Caco-2 (cell line): ENCODE measurements at regions not wholly inside any gene's neighbourhood (a gene's known extent, or its start where the extent isn't known, plus 50 kb on each side); places are given as distances from the start of the nearest gene placed in this dataset.

Experiments
- BruUV-seq: library from RNA; stranded (reverse); fragments of 400-500 nt; replicated peaks from 2 replicates; lab custom pipeline; 2021; lab: Mats Ljungman, UMichigan
- CTCF ChIA-PET: fragments of 300-600 bp; sonication (Branson Sonifier 250); formaldehyde crosslinking; loops from one replicate; lab custom pipeline; 2022; ENCODE audit warnings: antibody characterized with exemption; lab: Charles Lee
- POLR2A ChIA-PET: fragments of 300-600 bp; sonication (Branson Sonifier 250); formaldehyde crosslinking; loops from one replicate; lab custom pipeline; 2022; ENCODE audit warnings: antibody characterized with exemption; lab: Charles Lee
- DNase-seq, 2 experiments: peaks; one replicate each; pipeline versions ENCODE4 v3.0.0 to v3.0.0-alpha.2; 2020 to 2022
- H3K27me3 ChIP-seq: replicated peaks from 2 replicates; pipeline ENCODE4 v1.6.0; 2011; ENCODE audit warnings: low read length; ENCODE audit not compliant: control insufficient read depth, insufficient read depth
- H3K36me3 ChIP-seq: 2 replicates; pipeline ENCODE4 v1.5.1; 2011; ENCODE audit warnings: low read length; ENCODE audit not compliant: control insufficient read depth, insufficient read depth
- H3K4me1 ChIP-seq: fragments of 250-450 bp; sonication (Bioruptor Pico); 2 replicates; pipeline ENCODE4 v1.5.1; 2020; ENCODE audit warnings: mild to moderate bottlenecking
- H3K4me3 ChIP-seq: 2 replicates; pipeline ENCODE4 v1.5.1; 2011; ENCODE audit warnings: low read depth, mild to moderate bottlenecking, control low read depth, low read length
- H3K9me3 ChIP-seq: fragments of 250-450 bp; sonication (Bioruptor Pico); 2 replicates; pipeline ENCODE4 v1.5.1; 2020; ENCODE audit warnings: mild to moderate bottlenecking, moderate library complexity
- H3K27ac Mint-ChIP-seq: one replicate; pipeline ENCODE4 v1.8.0; 2022; ENCODE audit warnings: mixed read lengths; ENCODE audit not compliant: unreplicated experiment
- H3K27me3 Mint-ChIP-seq: one replicate; pipeline ENCODE4 v1.8.0; 2022; ENCODE audit warnings: mixed read lengths; ENCODE audit not compliant: insufficient read depth, unreplicated experiment
- H3K36me3 Mint-ChIP-seq: one replicate; pipeline ENCODE4 v1.8.0; 2022; ENCODE audit warnings: mild to moderate bottlenecking, mixed read lengths; ENCODE audit not compliant: insufficient read depth, unreplicated experiment
- H3K4me1 Mint-ChIP-seq: one replicate; pipeline ENCODE4 v1.8.0; 2022; ENCODE audit warnings: low read depth, mixed read lengths; ENCODE audit not compliant: unreplicated experiment
- H3K4me3 Mint-ChIP-seq: one replicate; pipeline ENCODE4 v1.8.0; 2022; ENCODE audit warnings: mild to moderate bottlenecking, moderate library complexity, mixed read lengths; ENCODE audit not compliant: unreplicated experiment
- H3K9me3 Mint-ChIP-seq: one replicate; pipeline ENCODE4 v1.8.0; 2022; ENCODE audit warnings: mixed read lengths; ENCODE audit not compliant: unreplicated experiment
- CTCF ChIP-seq, 2 experiments: fragments of 200-600 bp in 1 of 2; IDR thresholded peaks; 1 replicate in 1 of 2; 2 replicates in 1 of 2; pipeline versions ENCODE4 v1.5.1 to v1.8.0; 2011 to 2022; ENCODE audit warnings: antibody characterized with exemption in 1 of 2, control low read depth in 1 of 2, inconsistent platforms in 1 of 2, low read depth in 1 of 2, low read length in 1 of 2, mild to moderate bottlenecking in 1 of 2, moderate library complexity in 1 of 2; ENCODE audit not compliant: insufficient read depth in 1 of 2, severe bottlenecking in 1 of 2, unreplicated experiment in 1 of 2
- intact Hi-C: fragments of 100-400 bp; cut with micrococcal nuclease; formaldehyde crosslinking; loops from one replicate; pipeline ENCODE4 v1.10.0; 2022; ENCODE audit not compliant: unreplicated experiment

GRCh38 chr5:67771791-67772190 is 443.8 kb upstream of the PIK3R1 start:
- Histone ChIP-seq H3K4me3 (no peak overlapping the region), H3K4me1 (peaks cover 66% of the 10 kb centered on the region), H3K27me3 (no peaks in the 10 kb centered on the region), H3K9me3 (peaks cover 5% of the 10 kb centered on the region; the same call in 1 of the 2 replicates), H3K36me3 (no peaks in the 10 kb centered on the region)
- no peak for TF ChIP-seq CTCF (IDR thresholded peaks at IDR 0.05; ENCODE audit: insufficient read depth in 1 of 2, low read depth in 1 of 2, low read length in 1 of 2, severe bottlenecking in 1 of 2, unreplicated experiment in 1 of 2)
- H3K27me3 Mint-ChIP-seq, result no peaks in the 10 kb centered on the region
- H3K36me3 Mint-ChIP-seq, result no peaks in the 10 kb centered on the region
- DNase-seq, result no peak
- H3K4me3 Mint-ChIP-seq, result no peak overlapping the region
- ChIA-PET CTCF (no interaction called here), POLR2A (no interaction called here)
- H3K9me3 Mint-ChIP-seq, result peaks cover 18% of the 10 kb centered on the region
- H3K27ac Mint-ChIP-seq, result peak overlapping the region; percentile 98
- intact Hi-C loops, result loop anchor here (2.0 kb wide), 1 partner anchor 279 kb away; no protein-coding TSS in a partner anchor
- BruUV-seq, result no TSS peak
- H3K4me1 Mint-ChIP-seq, result peaks cover 47% of the 10 kb centered on the region

GRCh38 chr5:67771221-67771620 is 444.3 kb upstream of the PIK3R1 start:
- POLR2A ChIA-PET, result interaction anchor here (0.5 to 1.0 kb wide), 3 partner anchors 62 to 444 kb away, joined by 3 to 6 read pairs (median 3); partner anchors contain the start of gene PIK3R1
- Histone ChIP-seq H3K4me1 (peaks cover 66% of the 10 kb centered on the region), H3K36me3 (no peaks in the 10 kb centered on the region), H3K9me3 (peaks cover 5% of the 10 kb centered on the region; the same call in 1 of the 2 replicates), H3K27me3 (no peaks in the 10 kb centered on the region), H3K4me3 (no peak overlapping the region)
- H3K27ac Mint-ChIP-seq, result peak overlapping the region; percentile 98
- no peak for TF ChIP-seq CTCF (IDR thresholded peaks at IDR 0.05; ENCODE audit: insufficient read depth in 1 of 2, low read depth in 1 of 2, low read length in 1 of 2, severe bottlenecking in 1 of 2, unreplicated experiment in 1 of 2)
- peaks cover 47% of the 10 kb centered on the region for H3K4me1 Mint-ChIP-seq
- no peak for DNase-seq
- H3K9me3 Mint-ChIP-seq, result peaks cover 17% of the 10 kb centered on the region
- TSS peak; percentile 96 for BruUV-seq
- CTCF ChIA-PET, result no interaction called here
- no peaks in the 10 kb centered on the region for H3K27me3 Mint-ChIP-seq
- intact Hi-C loops, result loop anchor here (2.0 kb wide), 1 partner anchor 278 kb away; no protein-coding TSS in a partner anchor
- peak overlapping the region; percentile 51 for H3K4me3 Mint-ChIP-seq
- no peaks in the 10 kb centered on the region for H3K36me3 Mint-ChIP-seq

- H3K9me3 Mint-ChIP-seq, result peaks cover 17% of the 10 kb centered on the region
- peak overlapping the region; percentile 51 for H3K4me3 Mint-ChIP-seq
- peaks cover 47% of the 10 kb centered on the region for H3K4me1 Mint-ChIP-seq
- H3K27ac Mint-ChIP-seq, result peak overlapping the region; percentile 98
- peak; percentile 88 to 95 for DNase-seq
- TF ChIP-seq CTCF (IDR thresholded peaks at IDR 0.05; ENCODE audit: insufficient read depth in 1 of 2, low read depth in 1 of 2, low read length in 1 of 2, severe bottlenecking in 1 of 2, unreplicated experiment in 1 of 2), result no peak
- Histone ChIP-seq H3K27me3 (no peaks in the 10 kb centered on the region), H3K4me3 (no peak overlapping the region), H3K4me1 (peaks cover 66% of the 10 kb centered on the region), H3K36me3 (no peaks in the 10 kb centered on the region), H3K9me3 (peaks cover 5% of the 10 kb centered on the region; the same call in 1 of the 2 replicates)
- no peaks in the 10 kb centered on the region for H3K36me3 Mint-ChIP-seq
- POLR2A ChIA-PET, result interaction anchor here (0.5 to 1.0 kb wide), 5 partner anchors 18 to 445 kb away, joined by 3 to 6 read pairs (median 4); partner anchors contain the start of gene PIK3R1
- CTCF ChIA-PET, result interaction anchor here (0.6 to 0.7 kb wide), 2 partner anchors 502 to 532 kb away, joined by 3 to 4 read pairs; no protein-coding TSS in a partner anchor
- no peaks in the 10 kb centered on the region for H3K27me3 Mint-ChIP-seq
- intact Hi-C loops, result loop anchor here (1.0 to 2.0 kb wide), 4 partner anchors 24 to 278 kb away; no protein-coding TSS in a partner anchor
- BruUV-seq, result no TSS peak
Measured at GRCh38 chr5:67770431-67771025, 445.0 kb upstream of the PIK3R1 start.
